Activated T-cell treated with anti-CD3 and anti-CD28 coated beads, Interleukin-2, amount 50 U/mL, for 48 hours (primary cell): ENCODE measurements at regions not wholly inside any gene's neighbourhood (a gene's known extent, or its start where the extent isn't known, plus 50 kb on each side); places are given as distances from the start of the nearest gene placed in this dataset.

Experiments
- DNase-seq, 2 experiments: peaks; one replicate each; pipeline ENCODE4 v3.0.0-alpha.2; 2020

- DNase-seq: no peak
These were observed 64.3 kb downstream of the DMRTA2 start for GRCh38 chr1:50358962-50359361.

GRCh38 chr1:50357186-50357585 lies 66.1 kb downstream of the DMRTA2 start:
- no peak for DNase-seq

GRCh38 chr1:50354813-50355212 lies 68.4 kb downstream of the DMRTA2 start:
- no peak for DNase-seq

GRCh38 chr1:50352428-50352827 lies 70.8 kb downstream of the DMRTA2 start:
- DNase-seq: no peak

GRCh38 chr1:50350868-50351267 lies 72.4 kb downstream of the DMRTA2 start:
- DNase-seq: no peak

- DNase-seq: no peak
These were observed 72.8 kb downstream of the DMRTA2 start for GRCh38 chr1:50350421-50350820.

GRCh38 chr1:50349242-50349565 lies 74.0 kb downstream of the DMRTA2 start:
- no peak for DNase-seq

GRCh38 chr1:50348449-50349241 lies 74.6 kb downstream of the DMRTA2 start:
- DNase-seq: peak; percentile 33 to 40

- no peak for DNase-seq
These were observed 75.3 kb downstream of the DMRTA2 start for GRCh38 chr1:50347933-50348332.

GRCh38 chr1:50346621-50347020 lies 76.6 kb downstream of the DMRTA2 start:
- DNase-seq: no peak

GRCh38 chr1:50343323-50343722 lies 79.9 kb downstream of the DMRTA2 start:
- no peak for DNase-seq

- DNase-seq: no peak
These were observed 80.7 kb downstream of the DMRTA2 start for GRCh38 chr1:50342525-50342924.

- no peak for DNase-seq
These were observed 88.2 kb downstream of the DMRTA2 start for GRCh38 chr1:50335036-50335435.

GRCh38 chr1:50333595-50333974 lies 89.7 kb downstream of the DMRTA2 start:
- peak; percentile 72 to 80 for DNase-seq

- DNase-seq: peak; percentile 69 to 74
These were observed 90.2 kb downstream of the DMRTA2 start for GRCh38 chr1:50332941-50333594.

- DNase-seq: no peak
These were observed 93.8 kb downstream of the DMRTA2 start for GRCh38 chr1:50329332-50329932.

- no peak for DNase-seq
These were observed 94.7 kb downstream of the DMRTA2 start for GRCh38 chr1:50328552-50328951.

GRCh38 chr1:50326026-50326425 lies 97.2 kb downstream of the DMRTA2 start:
- no peak for DNase-seq

GRCh38 chr1:50322579-50322978 lies 100.7 kb downstream of the DMRTA2 start:
- DNase-seq: no peak

- no peak for DNase-seq
These were observed 104.8 kb downstream of the DMRTA2 start for GRCh38 chr1:50318428-50318827.

GRCh38 chr1:50308878-50309277 lies 114.4 kb downstream of the DMRTA2 start:
- peak in 1 of 2 experiments; percentile 19 for DNase-seq

- DNase-seq: no peak
These were observed 117.4 kb downstream of the DMRTA2 start for GRCh38 chr1:50305808-50306207.

GRCh38 chr1:50300297-50300696 lies 122.9 kb downstream of the DMRTA2 start:
- no peak for DNase-seq

- no peak for DNase-seq
These were observed 127.7 kb downstream of the DMRTA2 start for GRCh38 chr1:50295566-50295965.
